ENCODE measurements at regions not wholly inside any gene's neighbourhood (a gene's known extent, or its start where the extent isn't known, plus 50 kb on each side); places are given as distances from the start of the nearest gene placed in this dataset.

- no peaks in the 10 kb centered on the region for H3K9me3 ChIP-seq (ENCODE audit: low read length)
- no peaks in the 10 kb centered on the region for H4K20me1 ChIP-seq (ENCODE audit: insufficient read depth, low read length)
- ATAC-seq (no peak), DNase-seq (ENCODE audit: low spot score) (no peak), FAIRE-seq (no peak)
- H3K9ac ChIP-seq (ENCODE audit: insufficient read depth, low read depth, low read length) = no peak overlapping the region
- intact Hi-C loops (cut with micrococcal nuclease; ENCODE audit: unreplicated experiment) = no loop called here
- H3K4me2 ChIP-seq (ENCODE audit: low read depth, low read length) = no peak overlapping the region
- ChIA-PET POLR2A (no interaction called here), CTCF (ENCODE audit: low intra/inter-chr PET ratio, low total read pairs) (no interaction called here)
- no peak overlapping the region for H2AFZ ChIP-seq (ENCODE audit: low read length)
- no peak overlapping the region for H3K4me3 ChIP-seq (replicated peaks in 1 of 3; ENCODE audit: insufficient read depth in 1 of 3, low read depth in 2 of 3, low read length in 3 of 3)
- no peaks in the 10 kb centered on the region; a peak in 1 of 5 replicates for H3K27me3 ChIP-seq (ENCODE audit: control insufficient read depth in 1 of 2, insufficient read depth in 2 of 2, low read length in 2 of 2)
- no peak overlapping the region for H3K27ac ChIP-seq (ENCODE audit: extremely low read length, insufficient read depth, low read length)
- 8% methylated on average over 6 of the region's 6 CpGs for WGBS (ENCODE audit: low lambda C conversion rate)
- in situ Hi-C loops (cut with HindIII; ENCODE audit: extremely low pct_ligation_motif_present, low pct_unique_long_range_greater_than_20kb) = no loop called here
- H3K36me3 ChIP-seq (replicated peaks in 1 of 2; ENCODE audit: control insufficient read depth in 1 of 2, insufficient read depth in 2 of 2, low read length in 2 of 2) = no peaks in the 10 kb centered on the region
- H3K4me1 ChIP-seq (ENCODE audit: insufficient read depth, low read length) = no peaks in the 10 kb centered on the region
- BruUV-seq (replicated peaks) = no TSS peak
- H3K79me2 ChIP-seq (ENCODE audit: insufficient read depth, low read length) = no peaks in the 10 kb centered on the region
- no peak for TF ChIP-seq ZNF7 (CRISPR knock-in tag; IDR thresholded peaks at IDR 0.05)
- no peak for TF ChIP-seq ZNF614 (CRISPR knock-in tag; IDR thresholded peaks at IDR 0.05; ENCODE audit: borderline replicate concordance)
- no peak for TF ChIP-seq HOXA7 (CRISPR knock-in tag; IDR thresholded peaks at IDR 0.05)
- TF ChIP-seq ZNF747 (CRISPR knock-in tag; IDR thresholded peaks at IDR 0.05; ENCODE audit: borderline replicate concordance) = no peak
- no peak for TF ChIP-seq PRMT3 (CRISPR knock-in tag; IDR thresholded peaks at IDR 0.05; ENCODE audit: borderline replicate concordance, low read depth)
- TF ChIP-seq CHD2 (IDR thresholded peaks at IDR 0.05; ENCODE audit: low read depth, low read length) = no peak
- no peak for TF ChIP-seq FOXM1 (CRISPR knock-in tag; IDR thresholded peaks at IDR 0.05)
- TF ChIP-seq ZNF367 (CRISPR knock-in tag; IDR thresholded peaks at IDR 0.05; ENCODE audit: borderline replicate concordance) = no peak
- no peak for TF ChIP-seq ZNF670 (CRISPR knock-in tag; IDR thresholded peaks at IDR 0.05; ENCODE audit: borderline replicate concordance)
- TF ChIP-seq ZNF615 (CRISPR knock-in tag; IDR thresholded peaks at IDR 0.05; ENCODE audit: borderline replicate concordance) = no peak
- TF ChIP-seq NR2F6 (IDR thresholded peaks at IDR 0.05) = no peak
- TF ChIP-seq NR2F6 (CRISPR knock-in tag; IDR thresholded peaks at IDR 0.05) = no peak
- no peak for TF ChIP-seq SP1 (IDR thresholded peaks at IDR 0.05)
- TF ChIP-seq SP1 (CRISPR knock-in tag; IDR thresholded peaks at IDR 0.05) = no peak
- TF ChIP-seq ZNF574 (CRISPR knock-in tag; IDR thresholded peaks at IDR 0.05) = no peak
- TF ChIP-seq ZBTB49 (CRISPR knock-in tag; IDR thresholded peaks at IDR 0.05; ENCODE audit: borderline replicate concordance) = no peak
- no peak for TF ChIP-seq ZSCAN5A (CRISPR knock-in tag; IDR thresholded peaks at IDR 0.05; ENCODE audit: borderline replicate concordance)
Measured at GRCh38 chr7:124412531-124412930, 353.1 kb downstream of the GPR37 start.
